ENCODE measurements at regions not wholly inside any gene's neighbourhood (a gene's known extent, or its start where the extent isn't known, plus 50 kb on each side); places are given as distances from the start of the nearest gene placed in this dataset.
"Not testable (repeated sequence)": the region's sequence is repeated elsewhere in the genome, so short reads cannot be mapped to it uniquely, and the experiment has no call there.

GRCh38 chr6:27826612-27826985, 85.6 kb downstream of the OR2B2 start:
- H3K27me3 ChIP-seq (ENCODE audit: control insufficient read depth, insufficient read depth, low read length); H3K9me3 ChIP-seq (replicated peaks; ENCODE audit: control insufficient read depth, low read depth, low read length); H3K4me3 ChIP-seq (ENCODE audit: low read length); H3K36me3 ChIP-seq (ENCODE audit: control insufficient read depth, insufficient read depth, low read length); H3K4me1 ChIP-seq (ENCODE audit: control insufficient read depth, insufficient read depth, low read length); DNase-seq; H3K27ac ChIP-seq (ENCODE audit: low read length): not testable (repeated sequence)
- WGBS (ENCODE audit: insufficient coverage): 23% methylated on average over 4 of the region's 30 CpGs

GRCh38 chr6:27825848-27826611, 86.2 kb downstream of the OR2B2 start:
- H3K27ac ChIP-seq (ENCODE audit: low read length): peak overlapping the region; percentile 62
- DNase-seq; H3K4me3 ChIP-seq (ENCODE audit: low read length); H3K27me3 ChIP-seq (ENCODE audit: control insufficient read depth, insufficient read depth, low read length); H3K36me3 ChIP-seq (ENCODE audit: control insufficient read depth, insufficient read depth, low read length); H3K9me3 ChIP-seq (replicated peaks; ENCODE audit: control insufficient read depth, low read depth, low read length); H3K4me1 ChIP-seq (ENCODE audit: control insufficient read depth, insufficient read depth, low read length): not testable (repeated sequence)
- WGBS (ENCODE audit: insufficient coverage): no CpG with 5 or more reads among the region's 15 CpGs

GRCh38 chr6:27825025-27825793, 87.0 kb downstream of the OR2B2 start:
- Histone ChIP-seq H3K4me1 (ENCODE audit: control insufficient read depth, insufficient read depth, low read length) (no peaks in the 10 kb centered on the region), H3K9me3 (replicated peaks; ENCODE audit: control insufficient read depth, low read depth, low read length) (no peaks in the 10 kb centered on the region), H3K27me3 (ENCODE audit: control insufficient read depth, insufficient read depth, low read length) (no peaks in the 10 kb centered on the region), H3K4me3 (ENCODE audit: low read length) (peak overlapping the region; percentile 44), H3K36me3 (ENCODE audit: control insufficient read depth, insufficient read depth, low read length) (no peaks in the 10 kb centered on the region), H3K27ac (ENCODE audit: low read length) (peak overlapping the region; percentile 88)
- peak; percentile 23 for DNase-seq
- WGBS (ENCODE audit: insufficient coverage): no CpG with 5 or more reads among the region's 7 CpGs

- not testable (repeated sequence) for H3K4me1 ChIP-seq (ENCODE audit: control insufficient read depth, insufficient read depth, low read length); H3K27me3 ChIP-seq (ENCODE audit: control insufficient read depth, insufficient read depth, low read length); H3K36me3 ChIP-seq (ENCODE audit: control insufficient read depth, insufficient read depth, low read length); H3K9me3 ChIP-seq (replicated peaks; ENCODE audit: control insufficient read depth, low read depth, low read length)
- Histone ChIP-seq H3K4me3 (ENCODE audit: low read length) (peak overlapping the region; percentile 48), H3K27ac (ENCODE audit: low read length) (peak overlapping the region; percentile 94)
- 2% methylated on average over 12 of the region's 53 CpGs for WGBS (ENCODE audit: insufficient coverage)
- DNase-seq: peak; percentile 78
Measured at GRCh38 chr6:27824211-27825024, 87.8 kb downstream of the OR2B2 start.

GRCh38 chr6:27823714-27824210, 88.4 kb downstream of the OR2B2 start:
- peak overlapping the region; percentile 48 for H3K4me3 ChIP-seq (ENCODE audit: low read length)
- not testable (repeated sequence) for H3K9me3 ChIP-seq (replicated peaks; ENCODE audit: control insufficient read depth, low read depth, low read length); H3K36me3 ChIP-seq (ENCODE audit: control insufficient read depth, insufficient read depth, low read length); H3K27me3 ChIP-seq (ENCODE audit: control insufficient read depth, insufficient read depth, low read length); H3K4me1 ChIP-seq (ENCODE audit: control insufficient read depth, insufficient read depth, low read length)
- H3K27ac ChIP-seq (ENCODE audit: low read length): peak overlapping the region; percentile 94
- DNase-seq: peak; percentile 85
- 0% methylated on average over 8 of the region's 31 CpGs for WGBS (ENCODE audit: insufficient coverage)

- Histone ChIP-seq H3K36me3 (ENCODE audit: control insufficient read depth, insufficient read depth, low read length) (no peaks in the 10 kb centered on the region), H3K27ac (ENCODE audit: low read length) (no peak overlapping the region), H3K4me1 (ENCODE audit: control insufficient read depth, insufficient read depth, low read length) (peaks cover 8% of the 10 kb centered on the region), H3K4me3 (ENCODE audit: low read length) (no peak overlapping the region), H3K9me3 (replicated peaks; ENCODE audit: control insufficient read depth, low read depth, low read length) (no peaks in the 10 kb centered on the region), H3K27me3 (ENCODE audit: control insufficient read depth, insufficient read depth, low read length) (no peaks in the 10 kb centered on the region)
- 86% methylated on average over 2 of the region's 3 CpGs for WGBS (ENCODE audit: insufficient coverage)
- no peak for DNase-seq
Measured at GRCh38 chr6:27816906-27817305, 95.3 kb downstream of the OR2B2 start.

- Histone ChIP-seq H3K4me1 (ENCODE audit: control insufficient read depth, insufficient read depth, low read length) (peaks cover 12% of the 10 kb centered on the region), H3K4me3 (ENCODE audit: low read length) (peak overlapping the region; percentile 47), H3K27me3 (ENCODE audit: control insufficient read depth, insufficient read depth, low read length) (no peaks in the 10 kb centered on the region), H3K27ac (ENCODE audit: low read length) (peak overlapping the region; percentile 95), H3K9me3 (replicated peaks; ENCODE audit: control insufficient read depth, low read depth, low read length) (no peaks in the 10 kb centered on the region), H3K36me3 (ENCODE audit: control insufficient read depth, insufficient read depth, low read length) (no peaks in the 10 kb centered on the region)
- 2% methylated on average over 24 of the region's 40 CpGs for WGBS (ENCODE audit: insufficient coverage)
- peak; percentile 98 for DNase-seq
Measured at GRCh38 chr6:27814665-27815424, 97.4 kb downstream of the OR2B2 start.

GRCh38 chr6:27814415-27814664, 97.9 kb downstream of the OR2B2 start:
- H3K4me3 ChIP-seq (ENCODE audit: low read length): peak overlapping the region; percentile 47
- not testable (repeated sequence) for H3K36me3 ChIP-seq (ENCODE audit: control insufficient read depth, insufficient read depth, low read length); DNase-seq; H3K27me3 ChIP-seq (ENCODE audit: control insufficient read depth, insufficient read depth, low read length); H3K9me3 ChIP-seq (replicated peaks; ENCODE audit: control insufficient read depth, low read depth, low read length)
- peak overlapping the region; percentile 74 for H3K27ac ChIP-seq (ENCODE audit: low read length)
- WGBS (ENCODE audit: insufficient coverage): no CpG with 5 or more reads among the region's 24 CpGs
- peaks cover 12% of the 10 kb centered on the region for H3K4me1 ChIP-seq (ENCODE audit: control insufficient read depth, insufficient read depth, low read length)

GRCh38 chr6:27812805-27813492, 99.2 kb downstream of the OR2B2 start:
- Histone ChIP-seq H3K4me1 (ENCODE audit: control insufficient read depth, insufficient read depth, low read length) (peaks cover 12% of the 10 kb centered on the region), H3K27me3 (ENCODE audit: control insufficient read depth, insufficient read depth, low read length) (no peaks in the 10 kb centered on the region), H3K9me3 (replicated peaks; ENCODE audit: control insufficient read depth, low read depth, low read length) (no peaks in the 10 kb centered on the region), H3K36me3 (ENCODE audit: control insufficient read depth, insufficient read depth, low read length) (no peaks in the 10 kb centered on the region), H3K27ac (ENCODE audit: low read length) (no peak overlapping the region), H3K4me3 (ENCODE audit: low read length) (no peak overlapping the region)
- WGBS (ENCODE audit: insufficient coverage): 80% methylated on average over 5 of the region's 14 CpGs
- DNase-seq: no peak

Measured in muscle of leg (tissue), 3 donors.